K562 (cell line): ENCODE measurements at regions not wholly inside any gene's neighbourhood (a gene's known extent, or its start where the extent isn't known, plus 50 kb on each side); places are given as distances from the start of the nearest gene placed in this dataset.

ENCODE experiments used
- ATAC-seq: fragments of 200-7000 bp; cut with Tn5 transposase; 3 replicates; pipeline ENCODE4 v1.9.1; 2020; ENCODE audit warnings: moderate library complexity
- BruUV-seq: library from RNA; stranded (reverse); fragments of 400-500 nt; replicated peaks from 2 replicates; lab custom pipeline; 2021; lab: Mats Ljungman, UMichigan
- CTCF ChIA-PET: fragments of 300-600 bp; formaldehyde crosslinking; extraction: SDS; loops from one replicate; lab custom pipeline; 2021; ENCODE audit warnings: low intra/inter-chr PET ratio; lab: Yijun Ruan, JAX
- POLR2A ChIA-PET: fragments of 300-600, 350-650 bp; sonication (Branson Sonifier 250); formaldehyde crosslinking; extraction: SDS; loops from one replicate; lab custom pipeline; 2021; ENCODE audit warnings: antibody characterized with exemption, inconsistent platforms; lab: Yijun Ruan, JAX
- DNase-seq, 4 experiments: peaks; one replicate each; pipeline versions ENCODE4 v3.0.0 to v3.0.0-alpha.2; 2011 to 2018; ENCODE audit warnings: low spot score in 3 of 4, mixed read lengths in 3 of 4; ENCODE audit errors: extremely low read depth in 1 of 4
- FAIRE-seq: peaks from 2 replicates; lab custom pipeline; 2011; peaks lifted over from hg19 to GRCh38; lab: Jason Lieb, UNC
- H2AFZ ChIP-seq: 2 replicates; pipeline ENCODE4 v1.6.0; 2011; ENCODE audit warnings: low read depth, low read length, control low read depth, inconsistent platforms
- H3K27ac ChIP-seq: fragments of 200-600 bp; 3 replicates; pipeline ENCODE4 v1.8.0; 2011; ENCODE audit warnings: low read depth, mild to moderate bottlenecking, control low read depth, inconsistent platforms, low read length, moderate library complexity, mixed read lengths; ENCODE audit errors: extremely low read depth
- H3K27me3 ChIP-seq, 2 experiments: fragments of 300-600 bp in 1 of 2; 2 replicates in 1 of 2; 3 replicates in 1 of 2; pipeline versions ENCODE4 v1.6.0 to v1.8.0; 2011; ENCODE audit warnings: inconsistent platforms in 2 of 2, low read length in 2 of 2, mild to moderate bottlenecking in 1 of 2, mixed read lengths in 1 of 2, moderate library complexity in 1 of 2; ENCODE audit not compliant: control insufficient read depth in 2 of 2, insufficient read depth in 2 of 2
- H3K36me3 ChIP-seq: fragments of 300-600 bp; 3 replicates; pipeline ENCODE4 v1.8.0; 2011; ENCODE audit warnings: mild to moderate bottlenecking, low read length, inconsistent platforms; ENCODE audit not compliant: control insufficient read depth, insufficient read depth
- H3K4me1 ChIP-seq, 2 experiments: fragments of 200-600 bp in 1 of 2; replicated peaks in 1 of 2; 2 replicates in 1 of 2; 3 replicates in 1 of 2; pipeline versions ENCODE4 v1.5.1 to v1.8.0; 2011; ENCODE audit warnings: inconsistent platforms in 2 of 2, low read length in 2 of 2, mild to moderate bottlenecking in 1 of 2, mixed read lengths in 1 of 2, moderate library complexity in 1 of 2; ENCODE audit not compliant: control insufficient read depth in 2 of 2, insufficient read depth in 2 of 2
- H3K4me2 ChIP-seq: 2 replicates; pipeline ENCODE4 v1.6.1; 2011; ENCODE audit warnings: low read length, control low read depth, inconsistent platforms, mixed read lengths; ENCODE audit not compliant: insufficient read depth
- H3K4me3 ChIP-seq: fragments of 200-600 bp; sonication (generic), shearing (Covaris generic); 2 replicates; pipeline ENCODE4 v1.5.1; 2016; ENCODE audit warnings: control low read depth, inconsistent platforms
- H3K79me2 ChIP-seq: fragments of 200-600 bp; 3 replicates; pipeline ENCODE4 v1.8.0; 2011; ENCODE audit warnings: low read length, inconsistent platforms; ENCODE audit not compliant: control insufficient read depth, insufficient read depth
- H3K9ac ChIP-seq, 2 experiments: 2 replicates each; pipeline versions ENCODE4 v1.6.0 to v1.6.1; 2011; ENCODE audit warnings: low read depth in 2 of 2, low read length in 2 of 2, control low read depth in 1 of 2, inconsistent platforms in 1 of 2, mild to moderate bottlenecking in 1 of 2, mixed read lengths in 1 of 2; ENCODE audit not compliant: insufficient read depth in 1 of 2
- H3K9me1 ChIP-seq: one replicate; pipeline ENCODE4 v1.6.0; 2011; ENCODE audit warnings: inconsistent platforms, mild to moderate bottlenecking, low read length, moderate library complexity; ENCODE audit not compliant: control insufficient read depth, insufficient read depth
- H3K9me3 ChIP-seq: replicated peaks from 2 replicates; pipeline ENCODE4 v1.5.1; 2011; ENCODE audit warnings: low read depth, low read length, inconsistent platforms; ENCODE audit not compliant: control insufficient read depth, insufficient read depth
- H4K20me1 ChIP-seq: replicated peaks from 2 replicates; pipeline ENCODE4 v1.6.1; 2011; ENCODE audit warnings: low read length, inconsistent platforms, mixed read lengths; ENCODE audit not compliant: control insufficient read depth, insufficient read depth
- BMI1 ChIP-seq: fragments of 150-350 bp; IDR thresholded peaks from 2 replicates; pipeline ENCODE4 v1.6.1; 2014; ENCODE audit warnings: low read length
- BRD9 ChIP-seq: fragments of 450-650 bp; IDR thresholded peaks from 2 replicates; pipeline ENCODE4 v1.6.1; 2018; ENCODE audit warnings: low read depth; ENCODE audit not compliant: partially characterized antibody
- CCNT2 ChIP-seq: IDR thresholded peaks from 2 replicates; pipeline ENCODE4 v1.6.1; 2011; ENCODE audit warnings: borderline replicate concordance, low read depth, mild to moderate bottlenecking, moderate library complexity, mixed read lengths, low read length; ENCODE audit not compliant: insufficient read length; ENCODE audit errors: extremely low read depth
- FOXP1 ChIP-seq: sonication (generic); formaldehyde crosslinking; IDR thresholded peaks from 2 replicates; pipeline ENCODE4 v1.8.0; 2022; ENCODE audit warnings: mild to moderate bottlenecking, missing genetic modification reagents
- PCBP2 ChIP-seq: fragments of 200-400 bp; formaldehyde crosslinking; IDR thresholded peaks from 2 replicates; pipeline ENCODE4 v1.6.1; 2018; ENCODE audit warnings: low read length, low read depth, mild to moderate bottlenecking, moderate library complexity; ENCODE audit not compliant: poor library complexity, severe bottlenecking
- TAF1 ChIP-seq: IDR thresholded peaks from 2 replicates; pipeline ENCODE4 v1.6.1; 2011; ENCODE audit warnings: mild to moderate bottlenecking, low read length, moderate library complexity; ENCODE audit not compliant: insufficient read depth, control insufficient read depth, severe bottlenecking; ENCODE audit errors: extremely low read depth
- WGBS: fragments of 100-300 bp; shearing (Covaris generic); methylation state at CpG from one replicate; pipeline ENCODE4 v1.1.6; 2016; ENCODE audit warnings: low coverage, mixed read lengths; ENCODE audit not compliant: insufficient coverage; ENCODE audit errors: missing lambda C conversion rate; 5-methylcytosine and 5-hydroxymethylcytosine counted together
- in situ Hi-C: fragments of 300-500 bp; cut with MboI; formaldehyde crosslinking; loops from 4 replicates; pipeline ENCODE4 v1.15.0; 2018; ENCODE audit warnings: inconsistent platforms, mixed read lengths
- intact Hi-C: fragments of 100-400 bp; cut with micrococcal nuclease; formaldehyde crosslinking; loops from 2 replicates; pipeline ENCODE4 v1.14.2; 2022

DNA sequence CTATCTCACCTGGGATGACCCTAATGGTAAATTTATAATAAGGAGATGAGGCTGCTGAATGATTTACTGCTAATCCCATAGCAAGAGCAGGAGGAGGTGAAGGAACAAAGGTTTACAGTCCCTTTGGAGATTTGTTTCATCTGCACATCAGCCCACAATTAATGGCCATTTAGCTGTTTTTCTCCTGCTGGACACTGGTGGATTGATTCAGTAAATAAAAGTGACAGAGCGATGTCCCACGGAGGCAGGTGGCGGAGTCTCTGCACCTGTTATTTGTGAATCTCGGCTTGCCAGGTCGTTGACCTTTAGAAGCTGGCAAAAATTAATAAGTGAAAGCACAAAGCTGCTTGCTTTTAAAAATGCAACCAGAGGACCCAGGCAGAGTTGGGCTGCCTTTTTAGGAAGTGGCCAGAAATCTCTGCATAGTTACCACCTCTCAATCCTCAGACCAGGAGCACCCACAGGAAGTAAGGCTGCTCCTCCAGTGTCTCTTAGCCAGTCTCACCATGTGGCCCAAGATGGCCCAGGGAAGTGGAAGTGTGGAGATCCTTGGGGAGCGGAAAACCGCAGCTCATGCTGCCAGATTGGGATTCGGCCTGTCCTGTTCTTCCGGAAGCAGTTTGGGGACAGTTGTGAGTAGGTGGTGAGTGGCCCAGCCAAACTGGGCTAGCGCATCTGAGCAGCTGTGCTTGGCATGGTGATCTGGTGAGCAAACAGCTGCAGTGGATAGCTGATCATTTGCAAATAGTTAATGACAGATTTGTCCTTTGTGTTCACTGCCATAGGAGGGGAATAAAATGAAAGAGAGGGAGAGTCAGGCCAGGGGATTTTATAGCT lies 1005.7 kb upstream of the PIK3C3 start:
- H3K9me1 ChIP-seq: no peaks in the 10 kb centered on the region
- FAIRE-seq (no peak), DNase-seq (no peak), ATAC-seq (no peak)
- no peaks in the 10 kb centered on the region; the same call in 1 of the 2 replicates for H3K9me3 ChIP-seq
- TF ChIP-seq FOXP1 (CRISPR knock-in tag) (no peak), PCBP2 (no peak), CCNT2 (no peak), TAF1 (no peak), BMI1 (no peak), BRD9 (no peak)
- H3K9ac ChIP-seq: no peak overlapping the region
- no peaks in the 10 kb centered on the region for H4K20me1 ChIP-seq
- H3K79me2 ChIP-seq: no peaks in the 10 kb centered on the region
- no peaks in the 10 kb centered on the region for H3K27me3 ChIP-seq
- no TSS peak for BruUV-seq
- H3K4me3 ChIP-seq: no peak overlapping the region
- no peaks in the 10 kb centered on the region for H3K4me1 ChIP-seq
- WGBS: 0% methylated on average over 10 of the region's 10 CpGs
- no peak overlapping the region for H3K4me2 ChIP-seq
- POLR2A ChIA-PET: no interaction called here
- CTCF ChIA-PET: no interaction called here
- intact Hi-C loops: no loop called here
- H3K27ac ChIP-seq: no peak overlapping the region
- in situ Hi-C loops: no loop called here
- H3K36me3 ChIP-seq: no peaks in the 10 kb centered on the region
- H2AFZ ChIP-seq: no peak overlapping the region
